GM23248 (cell line): ENCODE measurements at regions not wholly inside any gene's neighbourhood (a gene's known extent, or its start where the extent isn't known, plus 50 kb on each side); places are given as distances from the start of the nearest gene placed in this dataset.
"Not testable (repeated sequence)": the region's sequence is repeated elsewhere in the genome, so short reads cannot be mapped to it uniquely, and the experiment has no call there.

Experiments
- EZH2 ChIP-seq: fragments of 200-600 bp; sonication (generic); IDR thresholded peaks from 2 replicates; pipeline ENCODE4 v1.6.1; 2018; ENCODE audit warnings: antibody characterized with exemption, mild to moderate bottlenecking; ENCODE audit not compliant: insufficient read depth, poor library complexity, severe bottlenecking
- EZH2phosphoT487 ChIP-seq: fragments of 200-600 bp; sonication (generic); IDR thresholded peaks from 2 replicates; pipeline ENCODE4 v1.6.1; 2018; ENCODE audit warnings: antibody characterized with exemption, moderate library complexity, mild to moderate bottlenecking, low read depth; ENCODE audit not compliant: insufficient read depth

GRCh38 chr11:80921310-80921709 lies 1480.5 kb upstream of the TENM4 start:
- not testable (repeated sequence) for TF ChIP-seq EZH2, EZH2phosphoT487
